ENCODE measurements at regions not wholly inside any gene's neighbourhood (a gene's known extent, or its start where the extent isn't known, plus 50 kb on each side); places are given as distances from the start of the nearest gene placed in this dataset.
"Not testable (repeated sequence)": the region's sequence is repeated elsewhere in the genome, so short reads cannot be mapped to it uniquely, and the experiment has no call there.

DNA sequence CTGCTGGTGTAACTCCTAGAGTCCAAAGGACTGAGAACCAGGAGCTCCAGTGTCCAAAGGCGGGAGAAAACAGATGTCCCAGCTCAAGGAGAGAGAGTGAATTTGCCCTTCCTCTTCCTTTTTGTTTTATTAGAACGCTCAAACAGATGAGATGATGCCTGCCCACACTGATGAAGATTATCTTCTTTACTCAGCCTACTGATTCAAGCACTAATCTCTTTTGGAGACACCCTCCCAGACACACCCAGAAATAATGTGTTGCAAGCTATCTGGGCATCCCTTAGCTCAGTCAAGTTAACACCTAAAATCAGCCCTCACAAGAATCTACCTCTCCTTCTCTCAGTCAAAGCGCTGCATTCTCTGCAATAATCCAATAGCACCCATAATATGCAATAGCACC, 78.2 kb upstream of the BCL2L14 start:
- no peak overlapping the region for H3K4me3 ChIP-seq (ENCODE audit: low read length)
- TF ChIP-seq, protein P1, sequence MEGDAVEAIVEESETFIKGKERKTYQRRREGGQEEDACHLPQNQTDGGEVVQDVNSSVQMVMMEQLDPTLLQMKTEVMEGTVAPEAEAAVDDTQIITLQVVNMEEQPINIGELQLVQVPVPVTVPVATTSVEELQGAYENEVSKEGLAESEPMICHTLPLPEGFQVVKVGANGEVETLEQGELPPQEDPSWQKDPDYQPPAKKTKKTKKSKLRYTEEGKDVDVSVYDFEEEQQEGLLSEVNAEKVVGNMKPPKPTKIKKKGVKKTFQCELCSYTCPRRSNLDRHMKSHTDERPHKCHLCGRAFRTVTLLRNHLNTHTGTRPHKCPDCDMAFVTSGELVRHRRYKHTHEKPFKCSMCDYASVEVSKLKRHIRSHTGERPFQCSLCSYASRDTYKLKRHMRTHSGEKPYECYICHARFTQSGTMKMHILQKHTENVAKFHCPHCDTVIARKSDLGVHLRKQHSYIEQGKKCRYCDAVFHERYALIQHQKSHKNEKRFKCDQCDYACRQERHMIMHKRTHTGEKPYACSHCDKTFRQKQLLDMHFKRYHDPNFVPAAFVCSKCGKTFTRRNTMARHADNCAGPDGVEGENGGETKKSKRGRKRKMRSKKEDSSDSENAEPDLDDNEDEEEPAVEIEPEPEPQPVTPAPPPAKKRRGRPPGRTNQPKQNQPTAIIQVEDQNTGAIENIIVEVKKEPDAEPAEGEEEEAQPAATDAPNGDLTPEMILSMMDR (conservative IDR thresholded peaks at IDR 0.05; ENCODE audit: low read length) = no peak
- no peak for DNase-seq (ENCODE audit: low read depth)

DNA sequence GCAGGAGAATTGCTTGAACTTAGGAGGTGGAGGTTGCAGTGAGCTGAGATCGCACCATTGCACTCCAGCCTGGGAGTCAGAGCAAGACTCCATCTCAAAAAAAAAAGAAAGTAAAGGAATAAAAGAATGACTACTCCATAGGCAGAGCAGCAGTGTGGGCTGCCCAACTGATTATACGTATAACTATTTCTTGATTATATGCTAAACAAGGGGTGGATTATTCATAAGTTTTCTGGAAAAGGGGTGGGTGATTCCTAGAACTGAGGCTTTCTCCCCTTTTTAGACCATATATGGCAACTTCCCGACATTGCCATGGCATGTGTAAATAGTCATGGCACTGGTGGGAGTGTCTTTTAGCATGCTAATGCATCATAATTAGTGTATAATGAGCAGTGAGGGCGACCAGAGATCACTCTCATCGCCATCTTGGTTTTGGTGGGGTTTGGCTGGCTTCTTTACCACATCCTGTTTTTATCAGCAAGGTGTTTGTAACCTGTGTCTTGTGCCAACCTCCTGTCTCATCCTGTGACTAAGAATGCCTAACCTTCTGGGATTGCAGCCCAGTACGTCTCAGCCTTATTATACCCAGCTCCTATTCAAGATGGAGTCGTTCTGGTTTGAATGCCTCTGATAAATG, 72.3 kb upstream of the BCL2L14 start:
- DNase-seq (ENCODE audit: low read depth); H3K4me3 ChIP-seq (ENCODE audit: low read length): not testable (repeated sequence)

DNA sequence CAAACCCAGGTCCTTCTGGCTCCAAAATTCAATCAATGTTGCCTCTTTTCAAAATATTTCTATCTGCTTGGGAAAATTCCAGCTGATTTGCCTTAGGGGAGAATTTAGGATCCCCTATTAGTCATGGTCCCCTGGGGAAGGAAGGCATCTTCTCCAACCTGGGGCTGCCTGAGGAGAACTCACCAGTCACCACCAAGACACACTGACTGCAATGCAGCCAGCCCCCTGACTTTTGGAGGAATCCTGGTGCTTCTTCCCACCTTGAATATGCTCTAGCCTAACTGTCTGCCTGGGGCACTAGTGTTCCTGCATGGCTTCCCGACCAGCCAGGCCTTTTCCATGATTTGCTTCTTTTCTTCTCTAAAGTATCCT, 71.8 kb upstream of the BCL2L14 start:
- TF ChIP-seq, protein P1 (conservative IDR thresholded peaks at IDR 0.05; ENCODE audit: low read length) = no peak
- H3K4me3 ChIP-seq (ENCODE audit: low read length) = no peak overlapping the region
- no peak for DNase-seq (ENCODE audit: low read depth)

DNA sequence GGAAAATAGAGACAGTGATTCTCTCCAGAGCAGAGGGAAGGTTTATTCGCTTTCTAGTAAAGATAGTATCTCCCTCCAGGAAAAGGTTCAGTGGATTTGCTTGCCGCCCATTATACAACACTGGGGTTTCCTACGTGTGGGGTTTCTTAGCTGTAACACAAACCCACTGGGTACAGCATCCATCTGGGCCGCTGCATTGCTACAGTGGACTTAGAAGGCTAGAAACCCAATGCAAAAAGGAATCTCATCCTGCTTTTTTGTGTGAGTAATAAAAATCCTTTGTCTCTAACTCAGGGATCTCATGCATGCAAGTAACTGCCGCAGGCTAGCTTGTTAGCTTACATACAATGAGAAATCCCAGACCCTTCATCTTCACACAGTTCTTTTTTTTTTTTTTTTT, 67.1 kb upstream of the BCL2L14 start:
- TF ChIP-seq, protein P1 (conservative IDR thresholded peaks at IDR 0.05; ENCODE audit: low read length) = no peak
- H3K4me3 ChIP-seq (ENCODE audit: low read length) = no peak overlapping the region
- no peak for DNase-seq (ENCODE audit: low read depth)

DNA sequence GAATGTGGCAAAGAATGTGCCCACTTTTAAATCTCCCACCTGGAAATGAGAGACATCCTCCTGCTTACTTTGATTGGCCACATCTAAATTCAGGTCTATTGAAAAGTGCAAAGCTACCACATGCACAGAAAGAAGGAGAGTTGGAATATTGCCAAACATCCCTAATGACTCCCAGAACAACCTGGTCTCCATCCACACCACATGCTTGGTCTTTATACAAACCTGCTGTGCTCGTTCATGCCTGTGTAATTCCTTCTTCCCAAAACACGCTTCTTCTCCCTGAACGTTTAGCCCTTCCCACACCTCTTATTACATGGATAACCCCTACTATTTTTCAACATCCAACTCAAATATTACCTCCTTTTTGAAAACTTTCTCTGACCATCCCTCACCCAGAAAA, 66.2 kb upstream of the BCL2L14 start:
- H3K4me3 ChIP-seq (ENCODE audit: low read length) = no peak overlapping the region
- TF ChIP-seq, protein P1 (conservative IDR thresholded peaks at IDR 0.05; ENCODE audit: low read length) = no peak
- no peak for DNase-seq (ENCODE audit: low read depth)

DNA sequence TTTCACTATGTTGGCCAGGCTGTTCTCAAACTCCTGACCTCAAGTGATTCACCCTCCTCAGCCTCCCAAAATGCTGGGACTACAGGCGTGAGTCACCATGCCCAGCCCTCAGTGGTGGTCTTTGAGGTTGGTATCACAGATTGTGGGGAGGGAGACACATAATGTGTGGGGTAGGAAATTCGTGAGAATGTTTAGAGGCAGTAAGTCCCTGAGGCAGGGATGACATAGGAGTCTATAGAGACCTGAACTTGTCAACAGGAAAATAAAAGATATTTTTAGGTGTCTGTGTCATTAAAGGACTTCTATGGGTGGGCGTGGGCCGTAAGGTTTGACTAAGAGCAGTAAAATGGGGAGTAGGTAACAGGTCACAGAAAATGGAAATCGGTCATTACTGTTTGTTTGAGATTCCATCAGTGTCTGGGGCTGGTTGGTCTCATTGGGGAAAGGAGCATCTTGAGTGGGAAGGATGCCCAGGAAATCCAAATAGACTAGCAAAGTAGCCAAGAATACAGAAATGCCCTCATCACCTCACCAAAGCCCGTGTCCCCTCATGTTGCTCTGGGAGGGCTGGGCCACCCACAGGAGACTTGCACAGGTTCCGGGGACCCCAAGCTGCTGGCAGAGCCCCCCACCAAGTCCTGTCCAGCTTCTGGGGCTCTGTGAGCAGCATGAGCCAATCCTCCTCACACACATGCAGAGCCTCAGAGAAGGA, 63.6 kb upstream of the BCL2L14 start:
- TF ChIP-seq, protein P1 (conservative IDR thresholded peaks at IDR 0.05; ENCODE audit: low read length) = no peak
- no peak overlapping the region for H3K4me3 ChIP-seq (ENCODE audit: low read length)
- peak; percentile 39 for DNase-seq (ENCODE audit: low read depth)

DNA sequence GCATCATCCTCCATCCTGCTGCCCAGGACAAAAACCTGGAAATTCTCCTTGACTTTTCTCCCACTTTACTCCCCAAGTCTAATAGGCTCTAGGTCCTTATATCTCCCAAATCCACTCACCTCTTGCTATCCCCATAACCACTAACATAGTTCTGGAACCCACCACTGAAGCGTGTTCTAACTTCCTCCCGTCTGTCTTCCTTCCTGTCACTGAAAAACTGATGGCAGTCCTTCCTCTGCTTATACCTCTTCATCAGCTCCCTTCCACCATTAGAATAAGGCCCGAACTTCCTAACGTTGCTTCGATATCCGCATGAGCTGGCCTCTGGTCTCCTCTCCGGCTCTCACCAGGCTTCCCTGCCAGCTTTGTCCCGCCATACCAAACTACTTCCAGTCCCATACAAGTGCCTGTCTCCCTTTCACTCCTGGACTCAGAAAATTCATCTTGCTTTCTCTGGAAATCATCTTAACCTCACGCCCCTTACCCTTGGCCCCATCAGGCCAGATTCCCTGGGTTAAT, 63.0 kb upstream of the BCL2L14 start:
- no peak overlapping the region for H3K4me3 ChIP-seq (ENCODE audit: low read length)
- no peak for DNase-seq (ENCODE audit: low read depth)
- TF ChIP-seq, protein P1 (conservative IDR thresholded peaks at IDR 0.05; ENCODE audit: low read length) = no peak
